ENCODE measurements at regions not wholly inside any gene's neighbourhood (a gene's known extent, or its start where the extent isn't known, plus 50 kb on each side); places are given as distances from the start of the nearest gene placed in this dataset.

DNA sequence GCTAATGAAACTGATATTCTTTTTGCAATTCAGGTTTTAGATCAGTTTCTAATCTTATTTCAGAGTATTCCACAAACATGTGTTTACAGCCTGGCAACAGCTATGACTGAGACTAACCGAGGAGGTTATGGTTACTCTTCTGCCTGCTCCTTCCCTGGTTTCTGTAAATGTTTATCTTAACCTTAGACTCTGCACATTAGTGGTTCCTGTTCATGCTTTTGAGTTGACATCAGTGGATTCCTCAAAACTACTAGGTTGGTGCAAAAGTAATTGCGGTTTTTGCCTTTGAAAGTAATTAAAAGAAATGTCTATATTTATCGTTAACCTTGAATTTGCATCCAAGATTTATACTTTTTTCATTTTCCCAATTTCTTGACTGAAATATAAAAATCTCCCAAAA lies 237.0 kb upstream of the TSHZ3 start:
- ATAC-seq (ENCODE audit: low read depth in 2 of 2): no peak

DNA sequence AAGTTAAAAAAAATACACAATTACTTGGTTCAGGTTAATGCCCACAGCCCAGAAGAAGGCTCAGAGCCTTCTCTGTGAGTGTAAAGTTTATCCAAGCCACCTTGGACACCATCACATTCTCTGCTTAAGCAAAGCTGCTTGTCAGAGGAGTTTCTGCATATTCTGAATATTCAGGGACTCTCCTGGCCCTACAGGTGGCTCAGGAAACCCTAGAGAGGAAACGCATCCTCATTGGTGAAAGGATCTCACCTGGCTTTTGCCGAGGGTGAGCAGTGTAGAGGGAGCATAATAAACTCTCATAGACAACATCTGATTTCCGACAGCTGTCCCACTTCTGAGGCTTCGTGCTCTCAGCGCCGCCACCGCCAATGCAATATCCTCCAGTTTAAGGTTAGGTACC lies 239.9 kb upstream of the TSHZ3 start:
- H3K4me3 Mint-ChIP-seq: no peak overlapping the region

More for the DNA sequence above, 237.0 kb upstream of the TSHZ3 start:
- H3K4me3 Mint-ChIP-seq: no peak overlapping the region
- H3K9me3 Mint-ChIP-seq: peaks cover 0 to 2% (median 0%) of the 10 kb centered on the region in 7 donors
- Histone ChIP-seq H3K27me3 (ENCODE audit: control insufficient read depth, insufficient read depth, low read length) (no peaks in the 10 kb centered on the region), H3K9me3 (ENCODE audit: control insufficient read depth in 2 of 2, low read length in 2 of 2) (no peaks in the 10 kb centered on the region), H3K27ac (ENCODE audit: insufficient read depth, low read length, poor library complexity, severe bottlenecking) (no peak overlapping the region), H3K36me3 (ENCODE audit: control insufficient read depth, insufficient read depth, low read length) (no peaks in the 10 kb centered on the region), H3K4me1 (ENCODE audit: control insufficient read depth, insufficient read depth, low read length, poor library complexity, severe bottlenecking) (no peaks in the 10 kb centered on the region), H3K4me3 (ENCODE audit: low read depth, low read length) (no peak overlapping the region)
- no peak for DNase-seq
- H3K4me1 Mint-ChIP-seq: no peaks in the 10 kb centered on the region
- peaks cover 6% of the 10 kb centered on the region for H3K27me3 Mint-ChIP-seq
- H3K36me3 Mint-ChIP-seq: no peaks in the 10 kb centered on the region
- no peak overlapping the region for H3K27ac Mint-ChIP-seq

DNA sequence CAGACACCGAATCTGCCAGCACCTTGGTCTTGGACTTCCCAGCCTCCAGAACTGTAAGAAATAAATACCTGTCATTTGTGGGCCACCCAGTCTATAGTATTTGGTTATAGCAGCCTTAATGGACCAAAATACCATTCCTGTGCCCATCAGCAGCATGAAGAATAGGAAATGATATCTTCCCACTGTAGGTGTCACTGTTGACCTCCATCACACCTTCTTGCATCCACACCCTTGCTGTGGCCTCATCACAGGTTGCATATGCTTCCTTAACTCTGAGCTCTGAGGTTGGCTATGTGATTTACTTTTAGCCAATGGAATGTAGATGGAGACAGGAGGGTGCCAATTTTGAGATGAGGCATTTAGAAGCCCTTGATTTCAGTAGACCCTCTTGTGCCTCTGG lies 242.0 kb upstream of the TSHZ3 start:
- Mint-ChIP-seq H3K4me1 (no peaks in the 10 kb centered on the region), H3K27me3 (no peaks in the 10 kb centered on the region), H3K36me3 (no peaks in the 10 kb centered on the region), H3K4me3 (no peak overlapping the region), H3K27ac (no peak overlapping the region), H3K9me3 (peaks cover 0 to 5% (median 0%) of the 10 kb centered on the region in 7 donors)
- no peak for ATAC-seq (ENCODE audit: low read depth in 2 of 2)
- no peak for DNase-seq
- Histone ChIP-seq H3K27ac (ENCODE audit: insufficient read depth, low read length, poor library complexity, severe bottlenecking) (no peak overlapping the region), H3K4me3 (ENCODE audit: low read depth, low read length) (no peak overlapping the region), H3K9me3 (ENCODE audit: control insufficient read depth in 2 of 2, low read length in 2 of 2) (no peaks in the 10 kb centered on the region), H3K36me3 (ENCODE audit: control insufficient read depth, insufficient read depth, low read length) (no peaks in the 10 kb centered on the region), H3K27me3 (ENCODE audit: control insufficient read depth, insufficient read depth, low read length) (no peaks in the 10 kb centered on the region), H3K4me1 (ENCODE audit: control insufficient read depth, insufficient read depth, low read length, poor library complexity, severe bottlenecking) (no peaks in the 10 kb centered on the region)

More for the DNA sequence above, 239.9 kb upstream of the TSHZ3 start:
- Mint-ChIP-seq H3K27ac (no peak overlapping the region), H3K9me3 (peaks cover 0 to 5% (median 0%) of the 10 kb centered on the region in 7 donors), H3K4me1 (no peaks in the 10 kb centered on the region), H3K36me3 (no peaks in the 10 kb centered on the region), H3K27me3 (no peaks in the 10 kb centered on the region)
- H3K36me3 ChIP-seq (ENCODE audit: control insufficient read depth, insufficient read depth, low read length): no peaks in the 10 kb centered on the region
- H3K4me3 ChIP-seq (ENCODE audit: low read depth, low read length): no peak overlapping the region
- no peak for DNase-seq
- no peak for ATAC-seq (ENCODE audit: low read depth in 2 of 2)
- H3K9me3 ChIP-seq (ENCODE audit: control insufficient read depth in 2 of 2, low read length in 2 of 2): no peaks in the 10 kb centered on the region
- no peaks in the 10 kb centered on the region for H3K27me3 ChIP-seq (ENCODE audit: control insufficient read depth, insufficient read depth, low read length)
- H3K27ac ChIP-seq (ENCODE audit: insufficient read depth, low read length, poor library complexity, severe bottlenecking): no peak overlapping the region
- H3K4me1 ChIP-seq (ENCODE audit: control insufficient read depth, insufficient read depth, low read length, poor library complexity, severe bottlenecking): no peaks in the 10 kb centered on the region

DNA sequence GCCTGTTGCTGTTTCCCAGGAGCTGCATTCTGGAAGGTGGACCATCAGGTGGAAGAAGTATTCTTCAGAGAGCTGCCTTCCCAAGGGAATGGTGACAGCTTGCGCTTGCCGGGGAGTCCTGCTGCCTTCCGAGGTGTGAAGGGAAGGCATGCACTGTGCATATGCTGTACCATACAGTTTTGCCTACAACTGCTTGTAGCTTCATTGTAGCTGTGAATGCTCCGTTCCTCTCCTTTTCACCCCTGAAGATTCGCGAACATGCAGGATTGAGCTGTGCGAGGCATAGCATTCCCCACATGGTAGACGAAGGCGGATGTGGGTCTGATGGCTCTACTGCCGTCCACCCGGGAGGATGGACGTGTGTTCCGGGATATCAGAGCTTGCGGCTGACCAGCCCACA lies 243.2 kb upstream of the TSHZ3 start:
- Histone ChIP-seq H3K9me3 (ENCODE audit: control insufficient read depth in 2 of 2, low read length in 2 of 2) (no peaks in the 10 kb centered on the region), H3K4me1 (ENCODE audit: control insufficient read depth, insufficient read depth, low read length, poor library complexity, severe bottlenecking) (no peaks in the 10 kb centered on the region), H3K36me3 (ENCODE audit: control insufficient read depth, insufficient read depth, low read length) (no peaks in the 10 kb centered on the region), H3K27ac (ENCODE audit: insufficient read depth, low read length, poor library complexity, severe bottlenecking) (no peak overlapping the region), H3K27me3 (ENCODE audit: control insufficient read depth, insufficient read depth, low read length) (no peaks in the 10 kb centered on the region), H3K4me3 (ENCODE audit: low read depth, low read length) (no peak overlapping the region)
- ATAC-seq (ENCODE audit: low read depth in 2 of 2) (no peak), DNase-seq (no peak)
- Mint-ChIP-seq H3K4me1 (no peaks in the 10 kb centered on the region), H3K27ac (no peak overlapping the region), H3K27me3 (no peaks in the 10 kb centered on the region), H3K36me3 (no peaks in the 10 kb centered on the region), H3K9me3 (peaks cover 0 to 5% (median 0%) of the 10 kb centered on the region in 7 donors), H3K4me3 (no peak overlapping the region)

DNA sequence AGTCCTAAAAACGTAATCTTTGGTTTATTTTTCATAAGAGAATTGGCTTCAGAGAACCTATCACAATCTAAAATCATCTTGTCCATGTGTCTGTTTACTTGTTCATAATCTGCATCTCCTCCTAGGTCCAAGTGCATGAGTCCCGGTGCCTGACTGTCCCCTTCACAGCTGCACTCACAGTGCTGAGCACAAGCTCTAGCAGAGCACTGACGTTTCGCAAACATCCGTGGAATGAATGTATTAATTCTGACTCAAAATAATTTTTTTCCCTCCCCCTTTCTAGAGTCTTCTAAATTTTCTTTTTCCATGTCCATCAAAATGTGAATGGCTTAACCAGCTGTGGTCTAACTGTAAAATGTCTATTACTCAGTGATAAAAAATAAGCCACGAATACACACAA lies 245.5 kb upstream of the TSHZ3 start:
- ATAC-seq (ENCODE audit: low read depth in 2 of 2): no peak
- Histone ChIP-seq H3K27me3 (ENCODE audit: control insufficient read depth, insufficient read depth, low read length) (no peaks in the 10 kb centered on the region), H3K4me3 (ENCODE audit: low read depth, low read length) (no peak overlapping the region), H3K4me1 (ENCODE audit: control insufficient read depth, insufficient read depth, low read length, poor library complexity, severe bottlenecking) (no peaks in the 10 kb centered on the region), H3K36me3 (ENCODE audit: control insufficient read depth, insufficient read depth, low read length) (no peaks in the 10 kb centered on the region), H3K9me3 (ENCODE audit: control insufficient read depth in 2 of 2, low read length in 2 of 2) (no peaks in the 10 kb centered on the region), H3K27ac (ENCODE audit: insufficient read depth, low read length, poor library complexity, severe bottlenecking) (no peak overlapping the region)
- no peak overlapping the region for H3K4me3 Mint-ChIP-seq
- no peaks in the 10 kb centered on the region for H3K27me3 Mint-ChIP-seq
- peaks cover 0 to 5% (median 0%) of the 10 kb centered on the region in 7 donors for H3K9me3 Mint-ChIP-seq
- H3K27ac Mint-ChIP-seq: no peak overlapping the region
- DNase-seq: no peak
- H3K4me1 Mint-ChIP-seq: no peaks in the 10 kb centered on the region
- H3K36me3 Mint-ChIP-seq: no peaks in the 10 kb centered on the region

DNA sequence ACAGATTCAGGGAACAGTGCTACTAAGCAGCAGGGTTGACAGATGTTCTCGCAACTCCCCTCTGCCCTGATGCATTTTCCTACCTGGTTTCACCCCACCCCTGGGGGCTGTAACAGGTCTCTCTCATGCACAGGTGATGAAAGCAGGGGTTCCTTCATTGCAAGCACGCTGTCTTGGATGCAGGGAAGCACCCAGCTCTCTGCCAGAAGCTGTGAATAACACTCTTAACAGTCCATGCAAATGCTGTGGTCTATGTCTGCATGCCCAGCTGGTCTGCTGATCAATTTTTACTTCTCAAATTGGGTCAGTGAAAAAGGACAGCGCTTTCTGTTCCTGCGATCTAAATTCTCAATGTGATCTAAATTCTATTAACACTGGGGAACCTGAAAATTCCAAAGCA lies 246.3 kb upstream of the TSHZ3 start:
- no peaks in the 10 kb centered on the region for H3K9me3 ChIP-seq (ENCODE audit: control insufficient read depth in 2 of 2, low read length in 2 of 2)
- H3K4me3 Mint-ChIP-seq: no peak overlapping the region
- no peaks in the 10 kb centered on the region for H3K4me1 Mint-ChIP-seq
- H3K36me3 ChIP-seq (ENCODE audit: control insufficient read depth, insufficient read depth, low read length): no peaks in the 10 kb centered on the region
- H3K27ac ChIP-seq (ENCODE audit: insufficient read depth, low read length, poor library complexity, severe bottlenecking): no peak overlapping the region
- H3K27ac Mint-ChIP-seq: no peak overlapping the region
- no peak for DNase-seq
- H3K36me3 Mint-ChIP-seq: no peaks in the 10 kb centered on the region
- no peaks in the 10 kb centered on the region for H3K27me3 ChIP-seq (ENCODE audit: control insufficient read depth, insufficient read depth, low read length)
- H3K9me3 Mint-ChIP-seq: peaks cover 0 to 5% (median 0%) of the 10 kb centered on the region in 7 donors
- no peak for ATAC-seq (ENCODE audit: low read depth in 2 of 2)
- H3K27me3 Mint-ChIP-seq: no peaks in the 10 kb centered on the region
- H3K4me3 ChIP-seq (ENCODE audit: low read depth, low read length): no peak overlapping the region
- no peaks in the 10 kb centered on the region for H3K4me1 ChIP-seq (ENCODE audit: control insufficient read depth, insufficient read depth, low read length, poor library complexity, severe bottlenecking)

DNA sequence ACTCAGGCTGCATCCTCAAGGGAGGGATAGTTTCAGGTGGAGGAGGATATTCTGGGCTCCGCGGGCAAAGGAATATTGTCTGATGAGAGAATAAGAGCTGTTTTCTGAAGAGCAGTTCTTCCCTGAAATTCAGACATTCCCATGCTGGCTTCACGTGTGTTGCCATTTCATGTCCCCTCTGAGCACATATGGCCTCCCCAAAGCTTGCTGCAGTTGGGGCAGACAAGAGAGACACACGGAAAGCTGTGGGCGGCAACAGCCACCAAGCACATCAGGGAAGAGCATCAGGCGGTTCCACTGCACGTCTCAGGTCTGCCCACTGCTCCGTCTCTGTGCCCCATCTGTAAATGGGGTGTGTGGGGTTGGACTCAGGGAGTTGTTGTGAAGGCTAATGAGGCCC lies 247.5 kb upstream of the TSHZ3 start:
- Histone ChIP-seq H3K27ac (ENCODE audit: insufficient read depth, low read length, poor library complexity, severe bottlenecking) (no peak overlapping the region), H3K9me3 (ENCODE audit: control insufficient read depth in 2 of 2, low read length in 2 of 2) (no peaks in the 10 kb centered on the region), H3K36me3 (ENCODE audit: control insufficient read depth, insufficient read depth, low read length) (no peaks in the 10 kb centered on the region), H3K4me1 (ENCODE audit: control insufficient read depth, insufficient read depth, low read length, poor library complexity, severe bottlenecking) (no peaks in the 10 kb centered on the region), H3K4me3 (ENCODE audit: low read depth, low read length) (no peak overlapping the region), H3K27me3 (ENCODE audit: control insufficient read depth, insufficient read depth, low read length) (no peaks in the 10 kb centered on the region)
- ATAC-seq (ENCODE audit: low read depth in 2 of 2) (no peak), DNase-seq (no peak)
- no peaks in the 10 kb centered on the region for H3K27me3 Mint-ChIP-seq
- H3K9me3 Mint-ChIP-seq: peaks cover 0 to 5% (median 0%) of the 10 kb centered on the region in 7 donors
- H3K4me1 Mint-ChIP-seq: no peaks in the 10 kb centered on the region
- H3K4me3 Mint-ChIP-seq: no peak overlapping the region
- H3K27ac Mint-ChIP-seq: no peak overlapping the region
- no peaks in the 10 kb centered on the region for H3K36me3 Mint-ChIP-seq

DNA sequence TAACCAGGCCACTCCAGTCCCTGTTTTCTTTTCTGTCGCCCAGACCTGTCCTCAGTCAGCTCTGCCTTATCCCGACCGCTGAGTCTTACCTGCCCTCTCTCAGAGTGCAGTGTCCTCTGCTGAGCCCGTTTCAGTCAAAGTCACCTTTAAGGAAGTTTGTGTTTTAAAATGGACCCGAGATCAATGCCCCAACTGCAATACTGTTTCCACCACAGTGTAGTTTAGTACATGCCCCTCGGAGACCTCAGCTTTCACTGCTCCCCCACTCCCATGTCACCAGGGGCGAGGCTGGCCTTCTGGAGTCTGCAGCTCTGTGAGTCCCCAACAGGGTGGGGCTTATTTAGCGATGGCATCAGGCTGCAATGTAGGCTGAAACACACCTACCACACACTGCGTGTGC lies 248.4 kb upstream of the TSHZ3 start:
- Histone ChIP-seq H3K27ac (ENCODE audit: insufficient read depth, low read length, poor library complexity, severe bottlenecking) (no peak overlapping the region), H3K4me3 (ENCODE audit: low read depth, low read length) (no peak overlapping the region), H3K36me3 (ENCODE audit: control insufficient read depth, insufficient read depth, low read length) (no peaks in the 10 kb centered on the region), H3K27me3 (ENCODE audit: control insufficient read depth, insufficient read depth, low read length) (no peaks in the 10 kb centered on the region), H3K4me1 (ENCODE audit: control insufficient read depth, insufficient read depth, low read length, poor library complexity, severe bottlenecking) (no peaks in the 10 kb centered on the region), H3K9me3 (ENCODE audit: control insufficient read depth in 2 of 2, low read length in 2 of 2) (no peaks in the 10 kb centered on the region)
- ATAC-seq (ENCODE audit: low read depth in 2 of 2) (no peak), DNase-seq (no peak)
- Mint-ChIP-seq H3K27ac (no peak overlapping the region), H3K4me1 (no peaks in the 10 kb centered on the region), H3K27me3 (no peaks in the 10 kb centered on the region), H3K4me3 (no peak overlapping the region), H3K9me3 (peaks cover 0 to 5% (median 0%) of the 10 kb centered on the region in 7 donors), H3K36me3 (no peaks in the 10 kb centered on the region)

Data from CD4-positive, CD25-positive, alpha-beta regulatory T cell (primary cell).